ENCODE measurements at regions not wholly inside any gene's neighbourhood (a gene's known extent, or its start where the extent isn't known, plus 50 kb on each side); places are given as distances from the start of the nearest gene placed in this dataset.

GRCh38 chr17:45693792-45694191 is 90.3 kb upstream of the CRHR1 start:
- no peak overlapping the region for H3K27ac ChIP-seq
- no peak for TF ChIP-seq CTCF (IDR thresholded peaks at IDR 0.05; ENCODE audit: low read depth, low read length)
- H3K4me1 ChIP-seq (ENCODE audit: low read depth): no peaks in the 10 kb centered on the region
- H3K27me3 ChIP-seq: no peaks in the 10 kb centered on the region
- DNase-seq (ENCODE audit: low read depth in 1 of 2, low spot score in 1 of 2): no peak
- H3K4me3 ChIP-seq: no peak overlapping the region
- H3K9me3 ChIP-seq (ENCODE audit: low read depth): no peaks in the 10 kb centered on the region
- H3K36me3 ChIP-seq: no peaks in the 10 kb centered on the region

- TF ChIP-seq CTCF (IDR thresholded peaks at IDR 0.05; ENCODE audit: low read depth, low read length): no peak
- no peaks in the 10 kb centered on the region for H3K36me3 ChIP-seq
- no peak overlapping the region for H3K27ac ChIP-seq
- no peaks in the 10 kb centered on the region for H3K9me3 ChIP-seq (ENCODE audit: low read depth)
- DNase-seq (ENCODE audit: low read depth in 1 of 2, low spot score in 1 of 2): no peak
- no peaks in the 10 kb centered on the region for H3K27me3 ChIP-seq
- H3K4me1 ChIP-seq (ENCODE audit: low read depth): no peaks in the 10 kb centered on the region
- no peak overlapping the region for H3K4me3 ChIP-seq
These were observed 87.7 kb upstream of the CRHR1 start for GRCh38 chr17:45696442-45696841.

- Histone ChIP-seq H3K9me3 (ENCODE audit: low read depth) (no peaks in the 10 kb centered on the region), H3K27me3 (no peaks in the 10 kb centered on the region), H3K4me1 (ENCODE audit: low read depth) (no peaks in the 10 kb centered on the region), H3K27ac (no peak overlapping the region), H3K4me3 (no peak overlapping the region), H3K36me3 (no peaks in the 10 kb centered on the region)
- TF ChIP-seq CTCF (IDR thresholded peaks at IDR 0.05; ENCODE audit: low read depth, low read length): no peak
- DNase-seq (ENCODE audit: low read depth in 1 of 2, low spot score in 1 of 2): no peak
These were observed 87.0 kb upstream of the CRHR1 start for GRCh38 chr17:45697076-45697475.

GRCh38 chr17:45700171-45701090 is 83.7 kb upstream of the CRHR1 start:
- H3K4me1 ChIP-seq (ENCODE audit: low read depth): no peaks in the 10 kb centered on the region
- no peaks in the 10 kb centered on the region for H3K9me3 ChIP-seq (ENCODE audit: low read depth)
- H3K27ac ChIP-seq: no peak overlapping the region
- no peaks in the 10 kb centered on the region for H3K36me3 ChIP-seq
- no peak overlapping the region for H3K4me3 ChIP-seq
- no peak for TF ChIP-seq CTCF (IDR thresholded peaks at IDR 0.05; ENCODE audit: low read depth, low read length)
- DNase-seq (ENCODE audit: low read depth in 1 of 2, low spot score in 1 of 2): no peak
- H3K27me3 ChIP-seq: no peaks in the 10 kb centered on the region

- no peaks in the 10 kb centered on the region for H3K9me3 ChIP-seq (ENCODE audit: low read depth)
- H3K27me3 ChIP-seq: no peaks in the 10 kb centered on the region
- no peak for TF ChIP-seq CTCF (IDR thresholded peaks at IDR 0.05; ENCODE audit: low read depth, low read length)
- no peaks in the 10 kb centered on the region for H3K4me1 ChIP-seq (ENCODE audit: low read depth)
- H3K27ac ChIP-seq: no peak overlapping the region
- no peaks in the 10 kb centered on the region for H3K36me3 ChIP-seq
- H3K4me3 ChIP-seq: no peak overlapping the region
- peak; percentile 40 to 75 for DNase-seq (ENCODE audit: low read depth in 1 of 2, low spot score in 1 of 2)
These were observed 81.4 kb upstream of the CRHR1 start for GRCh38 chr17:45702666-45703266.
